ENCODE measurements at regions not wholly inside any gene's neighbourhood (a gene's known extent, or its start where the extent isn't known, plus 50 kb on each side); places are given as distances from the start of the nearest gene placed in this dataset.

- TF ChIP-seq POLR2A (IDR thresholded peaks at IDR 0.05) = no peak
- TF ChIP-seq, protein P1, sequence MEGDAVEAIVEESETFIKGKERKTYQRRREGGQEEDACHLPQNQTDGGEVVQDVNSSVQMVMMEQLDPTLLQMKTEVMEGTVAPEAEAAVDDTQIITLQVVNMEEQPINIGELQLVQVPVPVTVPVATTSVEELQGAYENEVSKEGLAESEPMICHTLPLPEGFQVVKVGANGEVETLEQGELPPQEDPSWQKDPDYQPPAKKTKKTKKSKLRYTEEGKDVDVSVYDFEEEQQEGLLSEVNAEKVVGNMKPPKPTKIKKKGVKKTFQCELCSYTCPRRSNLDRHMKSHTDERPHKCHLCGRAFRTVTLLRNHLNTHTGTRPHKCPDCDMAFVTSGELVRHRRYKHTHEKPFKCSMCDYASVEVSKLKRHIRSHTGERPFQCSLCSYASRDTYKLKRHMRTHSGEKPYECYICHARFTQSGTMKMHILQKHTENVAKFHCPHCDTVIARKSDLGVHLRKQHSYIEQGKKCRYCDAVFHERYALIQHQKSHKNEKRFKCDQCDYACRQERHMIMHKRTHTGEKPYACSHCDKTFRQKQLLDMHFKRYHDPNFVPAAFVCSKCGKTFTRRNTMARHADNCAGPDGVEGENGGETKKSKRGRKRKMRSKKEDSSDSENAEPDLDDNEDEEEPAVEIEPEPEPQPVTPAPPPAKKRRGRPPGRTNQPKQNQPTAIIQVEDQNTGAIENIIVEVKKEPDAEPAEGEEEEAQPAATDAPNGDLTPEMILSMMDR (IDR thresholded peaks at IDR 0.05) = no peak
These were observed 353.7 kb upstream of the NFE2L3 start for GRCh38 chr7:25798344-25798743.
